HG03342 (cell line): ENCODE measurements at regions not wholly inside any gene's neighbourhood (a gene's known extent, or its start where the extent isn't known, plus 50 kb on each side); places are given as distances from the start of the nearest gene placed in this dataset.

Experiments
- ATAC-seq: cut with Tn5 transposase; IDR thresholded peaks from one replicate; pipeline ENCODE4 v1.9.1; 2021; ENCODE audit warnings: mild to moderate bottlenecking, moderate library complexity; ENCODE audit not compliant: unreplicated experiment

DNA sequence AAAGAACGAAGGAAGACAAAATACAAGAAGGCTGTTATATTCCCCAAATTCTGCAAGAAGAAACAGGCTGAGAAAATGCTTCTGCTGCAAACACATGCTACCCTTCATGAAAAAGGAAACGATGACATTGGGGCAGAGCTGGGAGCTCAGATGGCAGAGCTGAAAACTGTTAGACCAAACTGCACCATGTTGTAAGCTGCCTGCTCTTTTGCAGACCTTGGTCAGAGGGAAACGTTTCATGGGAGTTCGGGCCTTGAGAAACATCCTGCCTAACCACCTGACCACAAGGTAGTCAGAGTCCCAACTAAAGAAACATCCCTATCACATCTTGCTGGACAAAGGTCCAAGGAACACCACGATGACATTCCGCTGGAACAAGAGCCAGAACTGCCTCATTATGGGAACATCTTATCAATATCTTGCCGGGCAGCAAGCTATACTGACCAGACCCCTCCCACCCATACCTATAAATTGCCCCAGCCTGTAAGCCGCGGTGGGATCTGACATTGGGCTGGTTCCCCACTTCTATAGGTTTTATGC, 110.7 kb upstream of the CTSC start:
- ATAC-seq, result no peak

DNA sequence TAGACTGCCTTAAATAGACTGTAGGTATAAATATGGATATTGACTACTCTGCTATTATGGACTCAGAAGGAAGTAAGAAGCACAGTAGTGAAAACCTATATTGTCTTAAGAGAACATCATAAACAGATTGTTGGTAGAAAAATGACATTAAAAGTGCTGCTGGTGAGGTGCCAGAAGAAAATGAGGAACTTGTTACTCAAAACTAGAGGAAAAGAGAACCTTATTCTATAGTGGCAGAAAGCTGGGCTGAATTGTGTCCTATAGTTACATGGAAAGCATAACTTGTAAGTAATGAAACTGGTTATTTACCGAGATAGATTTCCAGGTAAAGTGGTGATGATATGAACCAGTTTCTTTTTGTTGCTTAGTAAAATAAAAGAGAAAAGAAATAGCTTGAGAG, 109.7 kb upstream of the CTSC start:
- ATAC-seq, result no peak

DNA sequence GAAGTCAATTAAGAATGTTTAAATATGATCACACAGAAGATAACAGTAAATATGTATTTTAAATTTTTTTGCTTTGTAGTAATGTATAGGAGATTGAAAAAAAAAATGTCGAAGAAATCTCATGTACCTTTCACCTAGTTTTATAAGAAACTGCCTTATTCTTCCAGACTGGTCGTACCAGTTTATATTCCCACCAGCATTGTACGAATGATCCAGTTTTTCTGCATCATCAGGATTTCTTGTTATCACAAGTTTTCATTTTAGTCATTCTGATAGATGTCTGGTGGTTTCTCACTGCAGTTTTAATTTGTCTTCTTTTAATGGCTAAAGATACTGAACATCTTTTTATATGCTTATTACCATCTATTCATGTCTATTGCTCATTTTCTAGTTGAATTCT, 101.8 kb upstream of the CTSC start:
- ATAC-seq, result no peak

DNA sequence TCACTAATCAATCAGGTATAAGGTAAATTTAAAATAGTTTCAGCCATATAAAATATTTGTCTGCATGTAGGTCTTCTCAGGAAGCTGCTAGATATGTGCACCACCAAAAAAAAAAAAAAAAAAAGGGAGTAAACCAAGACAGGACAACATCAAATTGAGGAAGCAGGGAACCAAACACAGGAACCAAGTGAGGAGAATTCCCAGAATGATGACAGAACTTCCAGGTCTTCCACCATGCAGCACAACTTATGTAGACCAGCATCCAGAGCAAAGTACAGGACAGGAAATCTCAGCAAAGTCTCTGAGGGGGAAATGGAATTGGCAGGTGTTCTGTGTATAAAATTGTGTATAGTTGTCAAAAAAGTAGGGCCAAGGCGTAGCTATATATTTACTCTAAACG, 101.2 kb upstream of the CTSC start:
- ATAC-seq, result no peak

DNA sequence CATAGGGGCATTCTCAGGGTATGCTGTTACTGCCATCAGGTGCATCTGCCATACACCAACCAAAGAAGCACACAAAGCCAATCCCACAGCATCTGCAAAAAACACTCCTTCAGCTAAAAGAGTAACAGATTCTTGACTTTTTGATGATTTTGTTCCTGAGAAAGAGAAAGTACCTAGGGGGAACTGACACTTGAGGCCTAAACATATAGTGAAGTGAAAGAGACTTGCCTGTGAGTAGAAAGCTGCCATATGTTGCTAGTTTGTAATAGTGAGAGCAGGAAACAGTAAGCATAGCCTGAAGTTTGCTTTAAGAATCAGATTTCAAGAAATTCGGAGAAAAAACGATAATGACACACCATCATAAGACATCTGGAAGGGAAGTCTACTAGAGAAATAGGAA, 97.9 kb upstream of the CTSC start:
- ATAC-seq, result peak; percentile 98

DNA sequence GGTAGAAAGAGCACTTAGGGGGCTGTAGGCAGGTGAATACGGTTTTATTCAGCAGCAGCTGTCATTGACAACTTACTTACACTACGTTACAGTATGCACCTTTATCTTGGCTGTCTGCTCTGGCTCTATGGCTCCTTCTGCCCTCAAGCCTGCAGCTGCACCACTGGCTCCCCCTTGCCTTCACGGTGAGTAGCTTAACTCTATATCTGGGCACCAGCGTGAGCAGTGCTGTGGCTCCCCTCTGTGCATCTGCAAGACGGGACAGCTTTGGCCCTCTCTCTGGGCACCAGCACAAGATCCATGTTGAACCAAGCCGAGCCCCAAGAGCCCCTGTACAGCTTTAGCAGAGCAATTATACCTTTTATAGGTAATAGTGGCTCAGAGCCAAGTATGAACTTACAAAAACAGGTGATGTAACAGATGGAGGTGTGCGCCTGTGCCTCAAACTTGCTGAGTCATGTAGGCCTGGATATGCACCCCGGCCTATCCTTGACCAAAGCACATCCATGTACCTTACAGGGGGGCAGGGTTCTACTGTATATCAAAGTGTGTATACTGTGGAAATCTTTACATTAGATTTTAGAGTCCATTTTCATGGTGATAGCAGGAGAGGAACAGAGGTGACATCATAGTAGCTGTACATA, 96.9 kb upstream of the CTSC start:
- ATAC-seq, result no peak

DNA sequence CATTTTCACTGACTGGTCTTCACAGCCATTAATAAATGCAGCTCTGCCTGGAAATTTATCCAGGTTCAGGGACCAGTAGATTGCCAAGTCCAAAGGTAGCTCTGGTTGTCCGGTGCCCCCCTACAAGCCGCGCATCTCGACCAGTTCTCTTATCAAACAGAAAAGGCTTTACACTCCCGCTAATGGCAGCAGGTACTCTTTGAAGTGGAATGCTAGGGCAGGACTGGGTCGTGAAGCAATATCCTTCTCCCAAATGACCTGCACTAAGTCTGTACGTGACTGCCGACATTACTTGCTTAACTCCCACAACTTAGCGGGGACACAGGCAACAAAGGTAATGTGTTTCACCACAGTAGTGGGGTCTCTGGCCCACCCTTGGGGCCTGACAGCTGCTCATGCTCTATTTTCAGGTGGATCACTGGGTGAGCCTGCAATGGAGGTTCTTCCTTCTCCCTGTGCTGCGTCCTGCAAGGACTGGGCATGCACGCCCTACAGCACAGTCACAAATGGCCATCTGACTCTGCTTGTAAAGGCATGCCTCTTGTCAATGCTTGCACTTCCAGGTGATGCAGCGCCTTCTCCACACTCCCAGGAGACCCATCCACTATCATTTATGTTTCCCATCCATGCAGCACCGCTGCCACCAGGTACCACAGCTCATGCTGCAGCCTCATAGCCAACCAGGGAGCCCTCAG, 96.1 kb upstream of the CTSC start:
- ATAC-seq, result no peak

DNA sequence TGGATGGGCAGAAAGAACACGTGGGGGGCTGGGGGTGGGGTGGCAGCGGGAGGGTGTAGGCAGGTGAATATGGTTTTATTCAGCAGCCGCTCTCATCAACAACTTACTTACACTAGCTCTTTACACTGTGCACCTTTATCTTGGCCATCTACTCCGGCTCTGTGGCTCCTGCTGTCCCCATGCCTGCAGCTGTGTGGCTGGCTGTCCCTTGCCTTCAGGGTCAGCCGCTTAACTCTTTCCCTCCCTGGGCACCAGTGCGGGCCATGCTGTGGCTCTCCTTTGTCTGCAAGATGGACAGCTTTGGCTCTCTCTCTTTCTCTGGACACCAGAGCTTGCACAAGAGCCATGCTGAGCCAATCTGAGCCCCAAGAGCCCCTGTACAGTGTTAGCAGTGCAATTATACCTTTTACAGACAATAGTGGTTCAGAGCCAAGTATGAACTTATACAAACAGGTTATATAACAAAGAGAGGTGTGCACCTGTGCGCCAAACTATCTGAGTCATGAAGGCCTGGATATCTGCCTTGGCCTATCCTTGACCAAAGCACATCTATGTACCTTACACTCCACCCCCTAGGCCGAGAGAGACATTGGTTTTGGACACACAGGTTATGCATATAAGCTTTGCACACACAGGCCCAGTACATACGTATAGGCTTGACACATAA, 94.3 kb upstream of the CTSC start:
- ATAC-seq, result no peak

DNA sequence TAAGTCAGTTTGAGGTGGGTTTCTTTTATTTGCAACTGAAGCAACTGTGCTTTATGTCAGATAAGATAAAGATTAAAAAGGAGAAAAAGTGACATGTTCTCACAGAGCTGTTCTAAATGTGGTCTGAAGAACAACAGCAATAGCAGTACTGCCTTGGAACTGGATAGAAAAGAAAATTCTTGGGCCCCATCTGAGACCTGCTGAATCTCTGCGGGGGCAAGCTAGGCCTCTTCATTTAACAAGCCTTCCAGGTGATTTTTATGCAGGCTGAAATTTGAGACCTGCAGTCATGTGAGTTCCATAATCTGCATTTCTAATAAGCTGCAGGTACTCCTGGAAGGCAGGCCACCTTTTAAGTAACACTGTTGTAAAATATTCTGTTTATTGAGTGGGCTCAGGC, 91.4 kb upstream of the CTSC start:
- no peak for ATAC-seq

DNA sequence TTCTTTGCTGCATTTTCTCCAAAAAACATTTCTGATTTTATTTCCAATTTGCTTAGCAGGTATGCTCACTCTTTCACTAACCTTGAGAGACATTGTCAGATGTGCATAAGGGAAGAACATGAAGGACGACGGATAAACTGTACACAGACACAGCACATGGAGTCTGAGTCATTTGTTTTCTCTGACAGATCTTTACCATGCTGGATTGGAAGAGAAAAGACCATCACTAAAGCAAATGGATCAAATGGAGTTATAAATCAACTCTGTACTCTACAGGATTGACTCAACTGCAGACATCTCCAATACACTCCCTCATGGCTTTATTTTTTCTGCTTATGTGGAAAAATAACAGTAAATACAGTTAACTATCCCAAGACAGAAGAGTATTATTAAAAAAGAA, 90.2 kb upstream of the CTSC start:
- no peak for ATAC-seq

DNA sequence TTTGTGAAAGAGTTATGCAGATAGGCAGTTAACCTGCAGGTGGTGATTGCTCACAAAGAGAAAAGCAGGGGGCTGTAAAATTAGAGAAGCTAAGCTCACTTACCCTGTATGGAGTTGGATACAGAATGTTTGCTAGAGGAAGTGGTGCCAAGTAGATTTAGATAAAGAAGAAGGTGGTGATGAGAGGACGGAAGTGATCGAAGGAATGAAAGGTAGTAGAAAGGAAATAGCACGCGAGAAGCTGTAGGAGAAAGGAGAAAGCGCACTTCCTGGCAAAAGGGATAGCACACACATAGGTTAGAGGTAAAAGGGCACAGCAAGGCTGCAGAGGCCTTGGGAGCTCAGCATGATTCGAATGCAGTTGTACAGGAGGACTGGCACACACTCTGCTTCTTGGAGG, 87.3 kb upstream of the CTSC start:
- ATAC-seq, result no peak

DNA sequence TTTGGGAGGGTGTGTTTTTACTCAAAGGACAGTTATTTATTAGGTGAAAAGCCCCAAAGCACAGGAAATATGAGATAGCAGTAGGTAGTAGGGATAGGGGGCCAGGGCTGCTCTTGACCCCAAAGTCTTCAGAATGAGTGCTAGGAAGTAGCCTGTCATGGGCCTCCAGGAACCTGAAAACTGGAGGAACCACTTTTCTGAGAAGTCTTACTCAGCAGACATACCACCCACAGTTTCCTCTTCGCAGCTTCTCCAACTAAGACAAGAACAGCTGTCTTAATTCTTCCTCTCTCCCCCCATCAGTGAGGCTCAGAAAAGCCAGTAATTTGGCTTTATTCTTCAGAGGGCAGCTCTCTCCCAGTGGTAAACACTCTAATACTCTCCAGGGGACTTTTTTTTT, 84.0 kb upstream of the CTSC start:
- peak; percentile 61 for ATAC-seq

DNA sequence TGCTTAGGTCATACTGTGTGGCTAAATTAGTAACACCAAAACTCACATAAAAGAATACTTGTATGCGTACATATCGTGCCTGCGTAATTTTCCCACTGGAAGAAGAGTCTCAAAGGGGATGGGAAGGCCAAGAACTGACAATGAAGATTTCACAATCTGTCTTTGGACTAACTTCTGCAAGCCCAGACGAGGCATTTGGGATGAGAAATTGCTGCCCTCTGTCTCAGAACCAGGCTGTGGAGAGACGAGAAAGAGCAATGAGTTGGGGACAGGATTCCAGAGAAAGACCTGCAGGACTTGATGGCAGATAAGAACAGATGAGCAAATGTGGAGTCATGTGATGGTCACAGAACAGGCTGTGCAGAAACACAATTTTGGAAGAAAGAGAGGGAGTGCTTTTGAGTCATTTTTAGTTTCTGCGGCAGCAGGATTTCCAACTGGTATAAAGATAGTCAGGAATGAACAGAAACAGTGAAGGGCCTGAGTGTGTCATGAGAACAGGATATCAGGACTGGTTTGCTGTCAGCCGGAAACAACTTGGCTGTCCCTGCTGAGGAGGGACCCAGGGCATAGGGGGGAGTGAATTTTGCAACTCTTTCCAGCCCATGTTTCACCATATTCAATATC, 82.7 kb upstream of the CTSC start:
- ATAC-seq, result no peak

DNA sequence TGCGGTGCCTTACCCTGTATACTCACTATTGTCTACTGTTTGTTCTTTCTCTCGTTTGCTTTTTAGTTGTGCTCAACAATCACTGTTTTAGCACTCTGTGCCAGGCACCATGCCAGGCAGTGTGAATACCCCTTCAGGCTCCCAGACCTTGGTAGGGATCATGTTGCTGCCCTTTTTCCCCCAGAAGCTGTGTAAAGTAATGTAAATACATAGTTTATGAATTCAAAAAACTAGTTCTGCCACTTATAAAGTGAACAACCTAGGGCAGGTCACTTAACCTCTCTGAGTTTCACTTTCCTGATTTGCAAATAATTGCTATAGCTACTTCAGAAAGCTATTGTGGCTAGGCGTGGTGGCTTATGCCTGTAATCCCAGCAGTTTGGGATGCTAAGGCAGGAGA, 81.0 kb upstream of the CTSC start:
- ATAC-seq, result no peak

DNA sequence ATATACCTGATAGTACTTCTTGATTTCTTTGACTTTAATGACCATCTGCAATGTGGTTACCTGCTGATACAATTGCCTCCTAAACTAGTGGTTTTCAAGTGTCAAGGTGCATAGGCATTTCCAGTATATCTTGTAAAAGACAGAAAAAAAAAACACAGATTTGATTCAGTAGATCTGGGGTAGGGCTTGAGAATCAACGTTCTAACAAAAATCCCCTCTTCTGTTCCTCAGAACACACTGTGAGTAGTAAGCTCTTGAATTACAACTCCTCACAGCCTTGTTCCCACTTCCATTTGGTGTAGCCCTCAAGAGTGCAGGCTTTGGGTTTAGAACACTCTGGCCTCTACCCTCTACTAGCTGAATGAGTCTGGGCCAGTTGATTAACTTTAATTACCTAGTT, 78.0 kb upstream of the CTSC start:
- ATAC-seq, result no peak

DNA sequence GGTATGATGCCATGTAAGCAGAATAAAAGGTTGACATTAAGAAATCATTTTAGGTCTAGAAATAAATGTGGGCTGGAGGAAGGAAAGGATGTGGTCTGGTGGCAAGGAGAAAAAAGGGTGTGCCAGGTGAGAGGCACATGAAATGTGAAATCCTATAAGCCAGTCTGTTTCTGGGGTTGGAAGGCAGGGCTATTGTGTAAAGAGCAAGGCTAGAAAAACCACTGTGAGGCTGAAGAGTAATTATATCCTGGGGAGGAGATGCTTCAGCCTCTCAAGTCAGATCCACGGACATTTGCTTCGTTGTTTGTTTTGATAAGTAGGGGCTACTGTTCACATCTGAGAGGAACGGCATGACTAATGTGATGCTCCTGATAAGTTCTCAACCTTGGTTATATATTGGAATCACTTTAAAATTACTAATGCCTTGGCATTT, 77.5 kb upstream of the CTSC start:
- ATAC-seq, result peak; percentile 34

DNA sequence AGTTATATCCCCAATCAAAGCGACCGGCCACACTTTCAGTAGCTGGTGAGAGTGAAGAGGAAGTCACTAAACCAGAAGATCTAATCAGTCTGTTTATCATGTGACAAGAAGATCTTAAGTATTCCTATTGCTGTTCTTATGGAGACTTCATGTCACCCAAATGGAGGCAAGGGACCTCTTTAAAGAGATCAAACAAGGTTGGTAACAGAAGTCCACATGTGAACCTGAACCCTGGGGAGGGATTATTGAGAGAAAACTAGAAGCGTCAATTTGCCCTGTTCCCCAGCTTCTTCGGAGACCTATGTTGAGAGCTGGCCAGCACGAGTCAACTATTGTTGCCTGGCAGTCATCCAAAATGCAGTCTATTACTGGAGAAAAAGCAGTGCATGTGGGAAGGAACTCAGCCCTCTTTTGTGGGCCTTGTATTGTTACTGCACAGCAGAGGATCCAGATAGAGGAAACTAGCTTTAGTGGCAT, 76.9 kb upstream of the CTSC start:
- ATAC-seq, result peak; percentile 32

DNA sequence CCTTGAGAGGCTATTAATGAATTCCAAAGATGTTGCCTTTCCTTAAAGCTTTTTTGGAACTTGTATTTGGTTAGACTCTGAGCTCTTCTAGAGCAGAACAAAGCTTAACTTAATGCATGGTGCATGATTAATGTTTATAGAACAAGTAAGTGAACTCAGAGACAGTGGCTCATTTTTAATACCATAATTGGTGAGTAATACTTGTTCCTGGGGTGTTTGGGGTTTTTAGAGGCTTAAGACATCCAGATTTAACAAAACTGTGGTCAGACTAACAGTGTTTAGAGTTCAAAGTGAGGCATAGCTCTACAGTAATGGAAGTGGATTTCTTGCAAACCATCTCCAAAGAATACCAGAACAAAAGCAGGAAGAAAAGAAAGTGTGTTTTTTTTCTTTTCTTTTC, 73.7 kb upstream of the CTSC start:
- no peak for ATAC-seq

DNA sequence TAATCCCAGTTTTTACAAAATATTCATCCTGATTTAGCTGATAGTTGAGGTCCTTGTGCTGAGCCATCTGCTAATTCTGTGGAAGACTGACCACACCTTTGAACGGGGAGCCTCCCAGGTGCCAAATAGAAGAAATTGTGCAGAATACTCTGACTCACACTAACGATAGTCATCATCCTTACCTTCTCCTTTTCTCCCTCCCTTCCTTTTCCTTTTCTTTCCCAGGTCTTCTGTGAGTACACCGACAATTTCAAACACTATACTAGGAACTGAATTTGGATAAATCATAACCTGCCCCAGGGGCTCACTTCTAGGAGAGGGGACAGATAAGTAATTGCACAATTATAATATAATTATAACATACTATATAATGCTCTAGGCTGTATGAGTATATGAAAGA, 73.1 kb upstream of the CTSC start:
- ATAC-seq, result no peak

DNA sequence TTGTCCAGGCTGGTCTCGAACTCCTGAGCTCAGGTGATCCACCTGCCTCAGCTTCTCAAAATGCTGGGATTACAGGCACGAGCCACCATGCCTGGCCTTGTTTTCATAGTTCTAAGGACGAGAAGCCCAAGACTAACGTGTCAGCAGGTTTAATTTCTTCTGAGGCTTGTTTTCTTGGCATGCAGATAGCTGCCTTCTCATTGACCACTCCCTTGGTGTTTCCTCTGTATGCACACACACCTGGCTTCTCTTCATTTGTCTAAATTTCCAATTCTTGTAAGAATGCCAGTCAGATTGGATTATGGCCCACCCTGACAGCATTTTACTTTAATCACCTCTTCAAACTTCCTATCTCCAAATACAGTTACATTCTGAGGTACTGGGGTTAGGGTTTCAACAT, 72.5 kb upstream of the CTSC start:
- ATAC-seq, result no peak

DNA sequence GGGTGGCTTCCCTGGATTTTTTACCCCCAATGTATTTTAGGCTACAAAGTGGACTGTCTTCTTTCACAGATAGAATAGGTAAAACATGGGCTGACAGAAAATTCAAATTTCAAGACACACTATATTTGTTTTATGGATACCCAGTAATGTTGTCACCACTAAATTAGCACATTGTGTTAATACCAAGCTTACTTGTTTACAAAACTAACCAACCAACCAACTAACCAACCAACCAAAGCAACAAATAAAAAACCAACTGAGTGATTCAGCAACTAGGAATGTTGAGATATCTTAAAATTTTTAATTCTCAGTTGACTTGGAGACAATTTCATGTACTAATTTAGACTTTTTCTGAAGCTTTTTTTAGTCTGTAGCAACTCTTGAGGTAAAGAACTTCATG, 69.3 kb upstream of the CTSC start:
- ATAC-seq, result no peak

DNA sequence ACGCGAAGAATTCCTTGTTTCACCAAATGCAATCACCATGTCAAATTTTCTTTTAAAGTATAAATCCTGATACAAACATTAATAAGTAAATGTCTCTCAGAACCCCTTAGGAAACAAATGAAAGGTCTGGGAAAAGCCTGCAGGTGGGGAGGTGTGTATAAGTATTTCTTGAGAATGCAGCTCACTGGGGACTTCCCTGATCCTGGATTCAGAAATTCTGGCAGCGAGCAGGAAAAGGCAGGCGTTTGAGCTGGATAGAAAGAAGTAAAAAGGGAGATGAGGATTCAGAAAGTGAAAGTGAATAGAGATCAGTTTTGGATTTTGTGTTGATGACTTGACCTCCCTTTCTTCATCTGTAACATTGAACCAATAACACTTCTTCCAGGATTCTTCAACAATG, 68.3 kb upstream of the CTSC start:
- no peak for ATAC-seq
